Mucosa of descending colon (tissue), 3 donors: ENCODE measurements at regions not wholly inside any gene's neighbourhood (a gene's known extent, or its start where the extent isn't known, plus 50 kb on each side); places are given as distances from the start of the nearest gene placed in this dataset.

ENCODE experiments used
- ATAC-seq: fragments of 200-7000 bp; cut with Tn5 transposase; one replicate; pipeline ENCODE4 v1.9.1; 2020; ENCODE audit warnings: mild to moderate bottlenecking, moderate library complexity
- DNase-seq, 3 donors: peaks; one replicate each; pipeline ENCODE4 v3.0.0-alpha.2; 2020
- H3K36me3 ChIP-seq: fragments of 200-600 bp; one replicate; pipeline ENCODE4 v1.8.0; 2021; ENCODE audit warnings: low read depth, mild to moderate bottlenecking
- H3K4me1 ChIP-seq: fragments of 200-600 bp; one replicate; pipeline ENCODE4 v1.8.0; 2021; ENCODE audit warnings: low read depth, mild to moderate bottlenecking
- H3K4me3 ChIP-seq: fragments of 200-600 bp; one replicate; pipeline ENCODE4 v1.8.0; 2021; ENCODE audit warnings: mild to moderate bottlenecking
- H3K9me3 ChIP-seq: fragments of 200-600 bp; one replicate; pipeline ENCODE4 v1.8.0; 2021; ENCODE audit warnings: mild to moderate bottlenecking
- CTCF ChIP-seq: fragments of 200-600 bp; IDR thresholded peaks from one replicate; pipeline ENCODE4 v1.8.0; 2022; ENCODE audit warnings: antibody characterized with exemption, mild to moderate bottlenecking
- intact Hi-C, 2 donors: fragments of 100-400 bp; cut with DNase I in 1 of 2; cut with micrococcal nuclease in 1 of 2; formaldehyde crosslinking; loops; one replicate each; pipeline versions ENCODE4 v1.11.0 to v1.11.1; 2022; cut with DNase I, micrococcal nuclease
- donor health status: DM: no; HTN: no; CAD: no; lungs with moderate emphysema.
- donor health status: DM: no; HTN: no; CAD: no.
- donor health status: DM: no; HTN: yes; CAD: no.

GRCh38 chr11:86749821-86750401 lies 50.4 kb upstream of the PRSS23 start:
- intact Hi-C loops, result no loop called here
- H3K4me1 ChIP-seq, result no peaks in the 10 kb centered on the region
- no peak for ATAC-seq

GRCh38 chr11:86749376-86749775 lies 51.0 kb upstream of the PRSS23 start:
- no peaks in the 10 kb centered on the region for H3K9me3 ChIP-seq
- intact Hi-C loops, result no loop called here
- no peak for TF ChIP-seq CTCF
- no peak overlapping the region for H3K4me3 ChIP-seq
- H3K4me1 ChIP-seq, result no peaks in the 10 kb centered on the region
- ATAC-seq (no peak), DNase-seq (no peak)
- H3K36me3 ChIP-seq, result no peaks in the 10 kb centered on the region

More at GRCh38 chr11:86749821-86750401, 50.4 kb upstream of the PRSS23 start:
- DNase-seq, result no peak
- Histone ChIP-seq H3K9me3 (no peaks in the 10 kb centered on the region), H3K4me3 (no peak overlapping the region), H3K36me3 (no peaks in the 10 kb centered on the region)
- no peak for TF ChIP-seq CTCF

GRCh38 chr11:86748296-86748695 lies 52.0 kb upstream of the PRSS23 start:
- intact Hi-C loops, result no loop called here
- no peak for TF ChIP-seq CTCF
- Histone ChIP-seq H3K9me3 (no peaks in the 10 kb centered on the region), H3K4me1 (peaks cover 3% of the 10 kb centered on the region), H3K4me3 (no peak overlapping the region), H3K36me3 (no peaks in the 10 kb centered on the region)
- DNase-seq (no peak), ATAC-seq (no peak)

GRCh38 chr11:86747801-86748200 lies 52.5 kb upstream of the PRSS23 start:
- TF ChIP-seq CTCF, result no peak
- no peak for DNase-seq
- Histone ChIP-seq H3K9me3 (no peaks in the 10 kb centered on the region), H3K4me1 (peaks cover 3% of the 10 kb centered on the region), H3K4me3 (no peak overlapping the region), H3K36me3 (no peaks in the 10 kb centered on the region)
- intact Hi-C loops, result no loop called here
- ATAC-seq, result no peak

GRCh38 chr11:86746514-86746913 lies 53.8 kb upstream of the PRSS23 start:
- no peaks in the 10 kb centered on the region for H3K36me3 ChIP-seq
- peaks cover 3% of the 10 kb centered on the region for H3K4me1 ChIP-seq
- H3K9me3 ChIP-seq, result no peaks in the 10 kb centered on the region
- ATAC-seq, result no peak
- DNase-seq, result no peak
- TF ChIP-seq CTCF, result no peak
- no peak overlapping the region for H3K4me3 ChIP-seq
- intact Hi-C loops, result no loop called here

GRCh38 chr11:86745571-86745970 lies 54.8 kb upstream of the PRSS23 start:
- H3K36me3 ChIP-seq, result no peaks in the 10 kb centered on the region
- ATAC-seq (no peak), DNase-seq (no peak)
- no peak for TF ChIP-seq CTCF
- intact Hi-C loops, result no loop called here
- no peak overlapping the region for H3K4me3 ChIP-seq
- no peaks in the 10 kb centered on the region for H3K9me3 ChIP-seq
- peaks cover 3% of the 10 kb centered on the region for H3K4me1 ChIP-seq
